ENCODE measurements at regions not wholly inside any gene's neighbourhood (a gene's known extent, or its start where the extent isn't known, plus 50 kb on each side); places are given as distances from the start of the nearest gene placed in this dataset.

DNA sequence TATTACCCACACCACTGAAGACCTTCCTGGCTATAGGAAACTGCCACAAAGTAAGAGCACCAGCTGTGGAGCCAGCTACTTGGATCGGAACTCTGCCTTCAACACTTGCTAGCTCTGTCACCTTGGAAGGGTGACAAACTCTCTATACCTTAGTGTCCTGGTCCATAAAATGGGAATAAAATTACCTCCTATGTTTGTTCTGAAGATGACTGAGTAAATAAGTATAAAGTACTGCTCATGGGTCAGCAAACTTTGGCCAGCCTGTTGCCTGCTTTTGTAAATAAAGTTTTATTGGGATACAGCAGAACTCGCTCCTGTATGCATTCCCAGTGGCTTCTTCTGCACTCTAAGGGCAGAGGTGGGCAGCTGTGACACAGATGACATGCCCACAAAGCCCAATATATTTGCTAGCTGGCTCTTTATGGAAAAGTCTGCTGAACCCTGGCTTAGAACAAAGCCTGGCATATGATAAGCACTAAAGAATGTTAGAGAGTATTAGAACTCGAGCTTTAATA is 451.3 kb downstream of the TMEM182 start:
- Mint-ChIP-seq H3K9me3 (peaks cover 2% of the 10 kb centered on the region), H3K27ac (no peak overlapping the region), H3K4me1 (no peaks in the 10 kb centered on the region), H3K36me3 (no peaks in the 10 kb centered on the region), H3K27me3 (no peaks in the 10 kb centered on the region), H3K4me3 (no peak overlapping the region)
- no peak for ATAC-seq

- no peaks in the 10 kb centered on the region for H3K27me3 Mint-ChIP-seq
- no peak overlapping the region for H3K27ac Mint-ChIP-seq
- no peaks in the 10 kb centered on the region for H3K4me1 Mint-ChIP-seq
- H3K4me3 Mint-ChIP-seq, result no peak overlapping the region
- ATAC-seq, result no peak
- peaks cover 2% of the 10 kb centered on the region for H3K9me3 Mint-ChIP-seq
- H3K36me3 Mint-ChIP-seq, result no peaks in the 10 kb centered on the region
Measured at GRCh38 chr2:103218516-103218915, 456.7 kb downstream of the TMEM182 start.

- no peaks in the 10 kb centered on the region for H3K36me3 Mint-ChIP-seq
- no peak for ATAC-seq
- no peak overlapping the region for H3K27ac Mint-ChIP-seq
- no peaks in the 10 kb centered on the region for H3K27me3 Mint-ChIP-seq
- no peaks in the 10 kb centered on the region for H3K4me1 Mint-ChIP-seq
- peaks cover 2% of the 10 kb centered on the region for H3K9me3 Mint-ChIP-seq
- no peak overlapping the region for H3K4me3 Mint-ChIP-seq
Measured at GRCh38 chr2:103219398-103219797, 457.6 kb downstream of the TMEM182 start.

- no peak for ATAC-seq
- Mint-ChIP-seq H3K4me1 (no peaks in the 10 kb centered on the region), H3K36me3 (no peaks in the 10 kb centered on the region), H3K27ac (no peak overlapping the region), H3K9me3 (no peaks in the 10 kb centered on the region), H3K4me3 (no peak overlapping the region), H3K27me3 (no peaks in the 10 kb centered on the region)
Measured at GRCh38 chr2:103222969-103223368, 461.1 kb downstream of the TMEM182 start.

- Mint-ChIP-seq H3K4me3 (no peak overlapping the region), H3K27me3 (no peaks in the 10 kb centered on the region), H3K36me3 (no peaks in the 10 kb centered on the region), H3K27ac (no peak overlapping the region), H3K4me1 (no peaks in the 10 kb centered on the region), H3K9me3 (no peaks in the 10 kb centered on the region)
- no peak for ATAC-seq
Measured at GRCh38 chr2:103230796-103231195, 469.0 kb downstream of the TMEM182 start.

DNA sequence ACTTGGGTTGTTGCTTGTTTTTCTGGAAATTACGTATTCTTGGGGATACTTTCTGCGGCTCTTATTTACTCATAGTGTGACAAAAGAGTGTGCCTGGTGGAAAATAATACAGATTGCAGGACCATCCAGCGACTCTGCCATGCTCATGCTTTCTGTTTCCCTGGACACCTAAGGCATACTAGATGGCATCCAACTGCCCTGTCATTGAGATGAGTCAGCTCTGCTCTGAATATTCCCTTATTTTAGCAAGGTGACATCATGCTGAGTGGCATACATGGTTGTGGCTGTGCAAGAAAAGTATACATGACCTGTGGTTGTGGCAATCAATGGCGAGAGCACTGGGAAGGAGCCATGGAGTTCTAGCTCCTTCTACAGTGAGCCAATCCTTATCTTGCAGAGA is 471.0 kb downstream of the TMEM182 start:
- ATAC-seq, result no peak
- H3K9me3 Mint-ChIP-seq, result peaks cover 3% of the 10 kb centered on the region
- H3K4me3 Mint-ChIP-seq, result no peak overlapping the region
- no peaks in the 10 kb centered on the region for H3K27me3 Mint-ChIP-seq
- no peaks in the 10 kb centered on the region for H3K4me1 Mint-ChIP-seq
- H3K36me3 Mint-ChIP-seq, result no peaks in the 10 kb centered on the region
- no peak overlapping the region for H3K27ac Mint-ChIP-seq

DNA sequence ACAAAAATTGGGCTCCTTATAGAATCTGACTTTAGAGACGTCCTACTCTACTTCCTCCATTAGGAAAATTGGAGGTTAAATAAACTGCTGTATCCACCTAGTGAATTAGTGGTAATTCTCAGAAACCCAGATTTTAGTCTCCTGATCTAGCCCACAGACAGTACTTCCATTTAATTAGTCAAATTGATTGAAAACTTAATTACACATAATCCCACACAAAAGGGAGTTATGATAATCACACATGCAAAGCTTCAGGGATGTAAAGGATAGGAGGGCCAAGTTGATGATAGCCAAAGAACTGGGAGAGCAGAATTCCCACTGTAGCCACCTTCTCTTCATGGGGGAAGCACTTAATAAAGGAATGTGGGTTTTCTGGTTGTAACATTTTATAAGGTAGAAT is 471.9 kb downstream of the TMEM182 start:
- no peaks in the 10 kb centered on the region for H3K27me3 Mint-ChIP-seq
- no peaks in the 10 kb centered on the region for H3K36me3 Mint-ChIP-seq
- no peaks in the 10 kb centered on the region for H3K4me1 Mint-ChIP-seq
- H3K9me3 Mint-ChIP-seq, result peaks cover 3% of the 10 kb centered on the region
- H3K27ac Mint-ChIP-seq, result no peak overlapping the region
- no peak for ATAC-seq
- H3K4me3 Mint-ChIP-seq, result no peak overlapping the region

GRCh38 chr2:103235283-103235682 is 473.5 kb downstream of the TMEM182 start:
- no peaks in the 10 kb centered on the region for H3K27me3 Mint-ChIP-seq
- no peaks in the 10 kb centered on the region for H3K4me1 Mint-ChIP-seq
- no peak for ATAC-seq
- H3K9me3 Mint-ChIP-seq, result peaks cover 5% of the 10 kb centered on the region
- no peak overlapping the region for H3K4me3 Mint-ChIP-seq
- no peaks in the 10 kb centered on the region for H3K36me3 Mint-ChIP-seq
- H3K27ac Mint-ChIP-seq, result no peak overlapping the region

DNA sequence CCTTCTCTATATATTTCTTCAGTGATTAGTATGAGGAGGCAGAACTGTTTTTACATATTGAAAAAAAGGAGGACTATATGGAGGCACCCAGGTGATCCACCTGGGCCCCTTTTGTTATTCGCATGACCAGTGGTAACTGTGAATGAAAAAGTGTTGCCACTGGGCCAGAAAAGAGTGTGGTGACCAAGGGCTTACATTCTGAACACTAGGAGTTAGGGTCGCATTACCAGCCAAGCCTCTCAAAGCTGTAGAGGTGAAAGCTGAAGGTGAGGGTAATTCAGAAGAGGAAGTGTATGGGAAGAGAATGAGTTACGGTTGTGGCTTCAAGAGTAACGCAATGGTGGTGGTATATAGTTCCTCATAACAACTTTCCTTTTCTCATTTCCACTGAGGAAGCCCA is 487.6 kb downstream of the TMEM182 start:
- Mint-ChIP-seq H3K4me1 (no peaks in the 10 kb centered on the region), H3K9me3 (peaks cover 11% of the 10 kb centered on the region), H3K27ac (no peak overlapping the region), H3K4me3 (no peak overlapping the region), H3K27me3 (no peaks in the 10 kb centered on the region), H3K36me3 (no peaks in the 10 kb centered on the region)
- ATAC-seq, result no peak

DNA sequence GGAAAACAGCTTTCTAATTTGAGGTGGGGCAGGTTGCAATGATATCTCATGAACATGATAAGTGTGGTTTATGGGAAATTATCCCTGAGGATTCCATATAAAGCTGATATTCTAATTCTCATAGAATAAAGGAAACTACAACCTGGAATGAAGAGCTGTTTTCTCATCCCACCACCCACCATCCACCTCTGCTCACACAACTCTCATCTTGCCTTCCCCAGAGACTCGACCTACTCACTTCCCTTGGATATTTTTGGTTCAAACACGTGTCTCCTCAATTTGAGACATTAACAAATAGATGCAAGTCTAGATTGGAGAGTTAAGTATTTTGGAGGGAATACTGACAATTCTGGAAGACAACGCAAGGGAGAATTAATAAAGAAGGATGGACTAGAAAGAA is 490.9 kb downstream of the TMEM182 start:
- no peak overlapping the region for H3K27ac Mint-ChIP-seq

DNA sequence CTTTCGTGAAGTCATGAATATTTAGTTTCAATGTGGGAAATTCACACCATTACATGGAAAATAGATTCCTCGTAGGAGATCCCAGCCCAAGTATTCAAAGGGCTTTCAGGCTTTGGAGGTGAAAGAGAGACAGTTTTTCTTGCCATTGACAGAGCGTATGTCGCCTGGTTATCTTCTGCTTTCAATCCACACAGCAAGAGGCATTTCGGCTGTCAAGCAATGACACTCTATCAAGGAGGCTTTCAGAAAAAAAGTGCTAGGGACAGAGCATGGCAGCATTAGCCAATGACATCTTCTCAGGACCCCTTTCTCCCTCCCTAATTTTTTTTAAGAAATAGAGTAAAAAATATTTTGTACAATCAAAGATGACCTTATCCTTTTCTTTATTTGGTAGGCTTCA is 492.8 kb downstream of the TMEM182 start:
- Mint-ChIP-seq H3K27ac (no peak overlapping the region), H3K4me1 (no peaks in the 10 kb centered on the region), H3K36me3 (no peaks in the 10 kb centered on the region), H3K27me3 (no peaks in the 10 kb centered on the region), H3K4me3 (no peak overlapping the region), H3K9me3 (peaks cover 13% of the 10 kb centered on the region)
- no peak for ATAC-seq

More for the DNA sequence above, 490.9 kb downstream of the TMEM182 start:
- Mint-ChIP-seq H3K27me3 (no peaks in the 10 kb centered on the region), H3K9me3 (peaks cover 14% of the 10 kb centered on the region), H3K36me3 (no peaks in the 10 kb centered on the region), H3K4me3 (no peak overlapping the region), H3K4me1 (no peaks in the 10 kb centered on the region)
- no peak for ATAC-seq

DNA sequence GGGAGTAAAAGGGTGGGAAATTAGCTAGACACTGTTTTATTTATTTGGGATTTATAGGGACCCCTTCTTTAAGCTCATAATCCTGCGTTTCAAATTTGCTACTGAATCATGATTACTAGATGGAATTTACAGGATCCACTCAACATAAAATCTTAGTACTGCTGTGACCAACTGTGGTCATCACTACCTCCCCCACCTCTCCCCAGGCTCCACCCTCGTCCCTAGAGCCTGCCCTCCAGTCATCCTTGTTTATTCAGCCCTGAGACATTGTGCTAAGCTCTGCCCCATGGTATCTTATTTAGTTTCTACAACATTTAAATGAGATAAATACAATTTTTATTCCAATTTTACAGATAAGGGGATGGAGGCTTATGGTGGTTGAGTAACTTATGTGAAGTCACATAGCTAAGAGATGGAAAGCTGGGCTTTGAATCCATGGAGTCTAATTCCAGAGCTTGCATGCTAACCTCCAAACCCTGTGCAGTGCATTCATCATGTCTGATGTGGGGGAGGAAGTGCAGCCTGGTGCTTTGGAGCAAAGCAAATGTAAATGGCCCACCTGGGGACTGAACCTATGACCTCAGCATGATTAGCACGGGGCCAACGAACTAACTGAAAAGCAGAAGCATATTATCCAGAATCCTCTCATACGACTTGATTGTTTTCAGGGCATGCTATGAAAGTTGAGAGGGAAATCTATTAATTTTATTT is 502.4 kb downstream of the TMEM182 start:
- no peak overlapping the region for H3K27ac Mint-ChIP-seq
- H3K4me1 Mint-ChIP-seq, result no peaks in the 10 kb centered on the region
- ATAC-seq, result no peak
- H3K4me3 Mint-ChIP-seq, result no peak overlapping the region
- no peaks in the 10 kb centered on the region for H3K36me3 Mint-ChIP-seq
- no peaks in the 10 kb centered on the region for H3K27me3 Mint-ChIP-seq
- H3K9me3 Mint-ChIP-seq, result peaks cover 6% of the 10 kb centered on the region

DNA sequence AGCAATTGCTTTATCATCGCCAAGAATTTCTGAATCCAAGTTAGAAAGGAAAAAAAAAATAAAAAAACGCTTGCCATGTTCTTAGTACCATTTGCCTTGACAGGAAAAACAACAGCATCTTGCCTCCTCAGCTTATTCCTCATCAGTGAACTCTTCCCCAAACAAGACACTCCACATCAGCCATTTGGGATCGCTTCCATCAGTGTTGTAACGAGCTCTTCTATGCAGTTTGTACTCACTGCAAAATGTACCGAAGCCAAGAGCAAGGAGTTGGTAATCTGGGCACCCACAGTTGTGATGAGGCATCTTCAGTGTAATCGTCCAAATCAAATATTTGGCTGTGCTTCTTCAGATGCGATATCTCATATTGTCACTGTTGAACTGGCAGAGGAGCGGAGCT is 503.7 kb downstream of the TMEM182 start:
- no peak overlapping the region for H3K27ac Mint-ChIP-seq
- H3K36me3 Mint-ChIP-seq, result no peaks in the 10 kb centered on the region
- peaks cover 10% of the 10 kb centered on the region for H3K9me3 Mint-ChIP-seq
- no peak for ATAC-seq
- no peak overlapping the region for H3K4me3 Mint-ChIP-seq
- H3K27me3 Mint-ChIP-seq, result no peaks in the 10 kb centered on the region
- H3K4me1 Mint-ChIP-seq, result no peaks in the 10 kb centered on the region

DNA sequence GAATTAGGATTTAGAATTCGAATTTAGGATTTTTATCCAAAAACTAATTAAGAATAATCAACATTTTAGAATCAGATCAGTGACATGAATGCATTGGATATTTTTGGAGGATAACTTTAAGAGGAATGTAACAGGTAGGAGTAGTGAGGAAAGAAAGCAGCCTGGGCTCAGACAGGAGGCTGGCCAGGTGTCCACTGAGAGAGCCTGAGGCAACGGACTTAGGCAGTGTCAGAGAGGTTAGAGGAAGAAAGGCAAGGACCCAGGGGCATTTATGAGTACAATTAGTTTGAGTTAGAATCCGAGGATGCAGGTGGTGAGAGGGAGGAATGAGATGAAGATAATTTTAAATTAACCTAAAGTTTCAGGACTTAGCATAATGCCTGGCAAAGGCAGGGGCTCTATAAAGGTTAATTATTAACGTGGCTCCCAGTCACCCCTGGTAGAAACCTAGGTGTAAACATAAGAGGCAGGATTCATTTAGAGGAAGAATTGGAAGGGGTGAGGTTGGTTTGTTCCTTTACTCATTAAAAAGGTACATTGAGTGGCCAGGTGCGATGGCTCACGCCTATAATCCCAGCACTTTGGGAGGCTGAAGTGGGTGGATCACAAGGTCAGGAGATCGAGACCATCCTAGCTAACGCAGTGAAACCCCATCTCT is 507.1 kb downstream of the TMEM182 start:
- Mint-ChIP-seq H3K9me3 (peaks cover 10% of the 10 kb centered on the region), H3K4me1 (no peaks in the 10 kb centered on the region), H3K4me3 (no peak overlapping the region), H3K27me3 (no peaks in the 10 kb centered on the region), H3K27ac (no peak overlapping the region), H3K36me3 (no peaks in the 10 kb centered on the region)
- no peak for ATAC-seq

GRCh38 chr2:103276869-103277268 is 515.0 kb downstream of the TMEM182 start:
- H3K36me3 Mint-ChIP-seq, result no peaks in the 10 kb centered on the region
- H3K27me3 Mint-ChIP-seq, result no peaks in the 10 kb centered on the region
- no peaks in the 10 kb centered on the region for H3K4me1 Mint-ChIP-seq
- H3K4me3 Mint-ChIP-seq, result no peak overlapping the region
- ATAC-seq, result no peak
- H3K9me3 Mint-ChIP-seq, result peaks cover 5% of the 10 kb centered on the region
- no peak overlapping the region for H3K27ac Mint-ChIP-seq

- Mint-ChIP-seq H3K27me3 (no peaks in the 10 kb centered on the region), H3K27ac (no peak overlapping the region), H3K4me1 (no peaks in the 10 kb centered on the region), H3K4me3 (no peak overlapping the region), H3K36me3 (no peaks in the 10 kb centered on the region), H3K9me3 (peaks cover 2% of the 10 kb centered on the region)
- no peak for ATAC-seq
Measured at GRCh38 chr2:103284750-103285149, 522.9 kb downstream of the TMEM182 start.

Measured in stimulated activated memory B cell treated with anti-CD40 and anti-IgM and Interleukin-4, amounts not matched to agents 10 μg/mL and 1 μg/mL and 100 μg/mL, for 72 hours (primary cell).